Hepatocyte (in vitro differentiated cells): ENCODE measurements at regions not wholly inside any gene's neighbourhood (a gene's known extent, or its start where the extent isn't known, plus 50 kb on each side); places are given as distances from the start of the nearest gene placed in this dataset.

Experiments used
- DNase-seq: peaks from one replicate; pipeline ENCODE4 v3.0.0-alpha.2; 2016; ENCODE audit warnings: low spot score
- H2AFZ ChIP-seq: fragments of 200-600 bp; sonication (generic); 2 replicates; pipeline ENCODE4 v1.6.0; 2016; ENCODE audit warnings: antibody characterized with exemption, mild to moderate bottlenecking
- H3K27ac ChIP-seq: fragments of 200-600 bp; sonication (generic); 2 replicates; pipeline ENCODE4 v1.5.1; 2016; ENCODE audit warnings: mild to moderate bottlenecking
- H3K27me3 ChIP-seq: fragments of 200-600 bp; sonication (generic); 2 replicates; pipeline ENCODE4 v1.6.1; 2016
- H3K36me3 ChIP-seq: fragments of 200-600 bp; sonication (generic); replicated peaks from 2 replicates; pipeline ENCODE4 v1.5.1; 2016; ENCODE audit warnings: low read depth; ENCODE audit not compliant: insufficient read depth
- H3K4me1 ChIP-seq: fragments of 200-600 bp; sonication (generic); 2 replicates; pipeline ENCODE4 v1.5.1; 2016; ENCODE audit warnings: mild to moderate bottlenecking, moderate library complexity; ENCODE audit not compliant: insufficient read depth
- H3K4me2 ChIP-seq: fragments of 200-600 bp; sonication (generic); 2 replicates; pipeline ENCODE4 v1.6.0; 2016
- H3K4me3 ChIP-seq: fragments of 200-600 bp; sonication (generic); 2 replicates; pipeline ENCODE4 v1.5.1; 2016; ENCODE audit warnings: mild to moderate bottlenecking
- H3K79me2 ChIP-seq: fragments of 200-600 bp; sonication (generic); 2 replicates; pipeline ENCODE4 v1.6.0; 2017; ENCODE audit warnings: mild to moderate bottlenecking
- H3K9me2 ChIP-seq: fragments of 200-600 bp; sonication (generic); replicated peaks from 2 replicates; pipeline ENCODE4 v1.6.0; 2017; ENCODE audit warnings: mild to moderate bottlenecking; ENCODE audit not compliant: insufficient read depth
- H3K9me3 ChIP-seq: fragments of 200-600 bp; sonication (generic); 2 replicates; pipeline ENCODE4 v1.5.1; 2016; ENCODE audit warnings: low read depth, mild to moderate bottlenecking
- H4K20me1 ChIP-seq: fragments of 200-600 bp; sonication (generic); 2 replicates; pipeline ENCODE4 v1.6.0; 2016; ENCODE audit warnings: mild to moderate bottlenecking; ENCODE audit not compliant: insufficient read depth, poor library complexity, severe bottlenecking
- EZH2 ChIP-seq: fragments of 200-600 bp; sonication (generic); IDR thresholded peaks from 2 replicates; pipeline ENCODE4 v1.6.1; 2016; ENCODE audit warnings: antibody characterized with exemption, mild to moderate bottlenecking, borderline replicate concordance
- EZH2phosphoT487 ChIP-seq: fragments of 200-600 bp; sonication (generic); IDR thresholded peaks from one replicate; pipeline ENCODE4 v1.6.1; 2018; ENCODE audit warnings: antibody characterized with exemption, mild to moderate bottlenecking, low read depth, moderate library complexity; ENCODE audit not compliant: unreplicated experiment, severe bottlenecking
- WGBS: methylation state at CpG from one replicate; pipeline ENCODE4 v1.1.6; 2016; ENCODE audit warnings: low lambda C conversion rate; ENCODE audit errors: missing lambda C conversion rate; 5-methylcytosine and 5-hydroxymethylcytosine counted together
- TF ChIP-seq, protein P1 (sequence below): fragments of 200-600 bp; sonication (generic); IDR thresholded peaks from 2 replicates; pipeline ENCODE4 v1.5.1; 2016; ENCODE audit warnings: antibody characterized with exemption, mild to moderate bottlenecking; ENCODE audit not compliant: poor library complexity

DNA sequence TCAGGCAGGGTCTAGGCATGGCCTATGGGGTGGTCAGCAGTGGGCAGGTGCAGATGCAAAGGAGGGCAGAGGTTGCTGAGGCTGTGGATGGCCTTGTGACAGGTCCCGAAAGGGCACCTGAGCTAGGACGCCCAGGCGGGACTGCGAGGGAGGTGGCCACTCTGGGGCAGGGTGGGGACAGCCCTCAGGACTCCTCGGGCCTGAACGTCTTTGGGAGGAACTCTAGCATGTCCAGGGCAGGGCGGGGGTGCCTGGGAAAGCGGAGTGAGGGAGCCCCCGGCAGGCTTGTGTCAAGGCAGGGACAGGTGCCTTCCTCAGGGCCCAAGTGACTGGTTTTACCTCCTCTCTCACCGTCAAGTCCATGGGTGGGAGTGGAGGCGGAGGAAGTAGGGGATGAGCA, 125.4 kb upstream of the WNT4 start:
- Histone ChIP-seq H4K20me1 (no peaks in the 10 kb centered on the region), H3K9me2 (no peaks in the 10 kb centered on the region), H3K36me3 (no peaks in the 10 kb centered on the region), H3K4me2 (no peak overlapping the region), H3K4me1 (no peaks in the 10 kb centered on the region), H3K79me2 (no peaks in the 10 kb centered on the region), H3K27ac (no peak overlapping the region), H3K4me3 (no peak overlapping the region), H3K27me3 (no peaks in the 10 kb centered on the region), H2AFZ (no peak overlapping the region), H3K9me3 (no peaks in the 10 kb centered on the region)
- 83% methylated on average over 7 of the region's 11 CpGs for WGBS
- TF ChIP-seq, protein P1, sequence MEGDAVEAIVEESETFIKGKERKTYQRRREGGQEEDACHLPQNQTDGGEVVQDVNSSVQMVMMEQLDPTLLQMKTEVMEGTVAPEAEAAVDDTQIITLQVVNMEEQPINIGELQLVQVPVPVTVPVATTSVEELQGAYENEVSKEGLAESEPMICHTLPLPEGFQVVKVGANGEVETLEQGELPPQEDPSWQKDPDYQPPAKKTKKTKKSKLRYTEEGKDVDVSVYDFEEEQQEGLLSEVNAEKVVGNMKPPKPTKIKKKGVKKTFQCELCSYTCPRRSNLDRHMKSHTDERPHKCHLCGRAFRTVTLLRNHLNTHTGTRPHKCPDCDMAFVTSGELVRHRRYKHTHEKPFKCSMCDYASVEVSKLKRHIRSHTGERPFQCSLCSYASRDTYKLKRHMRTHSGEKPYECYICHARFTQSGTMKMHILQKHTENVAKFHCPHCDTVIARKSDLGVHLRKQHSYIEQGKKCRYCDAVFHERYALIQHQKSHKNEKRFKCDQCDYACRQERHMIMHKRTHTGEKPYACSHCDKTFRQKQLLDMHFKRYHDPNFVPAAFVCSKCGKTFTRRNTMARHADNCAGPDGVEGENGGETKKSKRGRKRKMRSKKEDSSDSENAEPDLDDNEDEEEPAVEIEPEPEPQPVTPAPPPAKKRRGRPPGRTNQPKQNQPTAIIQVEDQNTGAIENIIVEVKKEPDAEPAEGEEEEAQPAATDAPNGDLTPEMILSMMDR = no peak
- TF ChIP-seq EZH2phosphoT487 (no peak), EZH2 (no peak)
- DNase-seq = no peak

DNA sequence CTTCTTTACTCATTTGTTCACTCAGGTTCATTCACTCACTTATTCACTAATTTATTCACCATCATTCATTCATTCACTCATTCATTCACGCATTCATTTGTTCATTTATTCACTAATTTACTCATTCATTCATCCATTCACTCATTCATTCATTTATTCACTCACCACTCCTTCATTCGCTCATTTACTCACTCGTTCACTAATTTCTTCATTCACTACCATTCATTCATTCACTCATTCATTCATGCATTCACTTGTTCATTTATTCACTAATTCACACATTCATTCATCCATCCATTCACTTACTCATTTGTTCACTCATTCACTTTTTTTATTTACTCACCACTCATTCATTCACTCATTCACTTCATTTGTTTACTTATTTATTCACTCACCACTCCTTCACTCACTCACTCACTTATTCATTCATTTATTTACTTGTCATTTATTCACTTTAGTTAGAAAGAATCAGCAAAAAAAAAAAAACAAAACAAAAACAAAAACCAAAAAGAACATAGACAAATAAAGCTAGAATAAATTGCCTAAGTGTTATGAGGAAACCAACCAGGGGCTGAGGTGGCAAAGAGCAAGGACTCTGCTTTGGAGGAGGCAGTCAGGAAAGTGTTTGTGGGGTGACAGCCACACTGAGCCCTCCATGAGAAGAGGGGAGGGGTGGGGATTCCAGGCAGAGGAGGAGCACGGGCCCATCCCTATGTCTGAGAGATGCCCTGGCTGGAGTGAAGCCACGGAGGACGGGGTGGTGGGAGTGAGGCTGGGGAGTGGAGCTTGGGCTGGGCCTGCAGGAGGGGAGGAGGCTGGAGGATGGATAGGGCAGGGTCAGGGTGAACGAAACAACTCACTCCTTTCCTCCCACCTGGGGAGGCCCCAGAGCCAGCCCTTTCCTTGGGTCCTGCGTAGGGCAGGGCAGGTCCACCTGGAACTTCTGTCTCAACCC, 129.2 kb upstream of the WNT4 start:
- no peak overlapping the region for H3K4me3 ChIP-seq
- no peaks in the 10 kb centered on the region for H3K9me2 ChIP-seq
- DNase-seq = no peak
- H4K20me1 ChIP-seq = no peaks in the 10 kb centered on the region
- H3K27me3 ChIP-seq = no peaks in the 10 kb centered on the region
- H3K4me1 ChIP-seq = no peaks in the 10 kb centered on the region
- H3K27ac ChIP-seq = no peak overlapping the region
- 80% methylated on average over 7 of the region's 8 CpGs for WGBS
- TF ChIP-seq EZH2phosphoT487 (no peak), EZH2 (no peak)
- TF ChIP-seq, protein P1 = no peak
- no peaks in the 10 kb centered on the region for H3K36me3 ChIP-seq
- no peak overlapping the region for H3K4me2 ChIP-seq
- no peak overlapping the region for H2AFZ ChIP-seq
- no peaks in the 10 kb centered on the region for H3K9me3 ChIP-seq
- no peaks in the 10 kb centered on the region for H3K79me2 ChIP-seq

DNA sequence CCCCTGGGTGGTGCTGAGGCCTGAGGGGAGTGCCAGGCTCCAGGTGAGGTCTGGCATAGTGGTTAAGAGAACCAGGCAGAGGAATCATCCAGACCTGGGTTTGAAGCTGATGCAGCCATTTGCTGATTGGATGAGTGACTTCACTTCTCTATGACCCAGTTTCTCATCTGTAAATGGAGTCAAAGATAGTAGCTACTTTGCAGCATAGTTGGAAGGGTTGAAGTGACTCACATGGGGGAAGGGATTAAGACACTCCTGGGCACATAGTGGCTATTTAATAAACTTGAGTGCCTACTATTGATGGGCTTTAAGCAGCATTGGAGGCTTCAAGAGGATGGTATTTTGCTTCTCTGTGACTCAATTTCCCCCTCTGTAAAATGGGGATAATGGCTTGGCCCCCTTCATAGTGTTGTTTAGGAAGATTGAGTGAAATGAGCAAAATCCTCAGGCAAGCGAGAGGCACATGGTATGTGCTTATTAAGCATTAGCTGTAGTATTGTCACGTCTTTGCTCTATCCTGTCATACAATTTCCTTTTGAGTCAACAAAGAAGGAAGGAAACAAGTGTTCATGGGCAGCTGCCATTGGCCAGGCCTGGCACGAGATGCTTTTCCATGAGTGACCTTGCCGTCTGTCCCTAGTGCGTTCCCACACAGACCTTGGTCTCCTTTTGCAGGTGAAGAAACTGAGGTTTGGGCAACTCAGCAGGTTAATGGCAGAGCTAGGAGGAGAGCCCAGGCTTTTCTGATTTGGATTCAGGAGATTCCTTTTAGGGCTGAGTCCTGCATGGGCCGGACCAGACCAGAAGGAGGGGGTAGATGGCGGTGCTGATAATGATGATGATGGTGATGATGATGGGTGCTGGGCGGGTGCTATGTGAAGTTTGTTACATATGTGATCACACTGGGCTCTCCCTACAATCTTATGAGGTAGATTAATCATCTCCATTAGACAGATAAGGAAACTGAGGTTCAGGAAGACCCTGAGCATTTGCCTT, 131.1 kb upstream of the WNT4 start:
- no peak overlapping the region for H3K4me2 ChIP-seq
- H3K27me3 ChIP-seq = no peaks in the 10 kb centered on the region
- H3K4me1 ChIP-seq = no peaks in the 10 kb centered on the region
- no peaks in the 10 kb centered on the region for H3K36me3 ChIP-seq
- H3K4me3 ChIP-seq = no peak overlapping the region
- H3K79me2 ChIP-seq = no peaks in the 10 kb centered on the region
- H4K20me1 ChIP-seq = no peaks in the 10 kb centered on the region
- H3K9me3 ChIP-seq = no peaks in the 10 kb centered on the region
- DNase-seq = no peak
- no peak for TF ChIP-seq EZH2
- TF ChIP-seq, protein P1 = no peak
- TF ChIP-seq EZH2phosphoT487 = no peak
- no peaks in the 10 kb centered on the region for H3K9me2 ChIP-seq
- WGBS = 92% methylated on average over 8 of the region's 8 CpGs
- H3K27ac ChIP-seq = no peak overlapping the region
- H2AFZ ChIP-seq = no peak overlapping the region
